Heart left ventricle (tissue), 16 donors: ENCODE measurements at regions not wholly inside any gene's neighbourhood (a gene's known extent, or its start where the extent isn't known, plus 50 kb on each side); places are given as distances from the start of the nearest gene placed in this dataset.
"Not testable (repeated sequence)": the region's sequence is repeated elsewhere in the genome, so short reads cannot be mapped to it uniquely, and the experiment has no call there.

Experiments
- ATAC-seq, 4 donors: fragments of 200-7000 bp; cut with Tn5 transposase; one replicate each; pipeline ENCODE4 v1.9.1; 2020 to 2022; ENCODE audit warnings: moderate library complexity in 4 of 4, mild to moderate bottlenecking in 3 of 4, moderate number of reproducible peaks in 1 of 4
- DNase-seq, 5 donors: peaks; one replicate each; pipeline ENCODE4 v3.0.0-alpha.2; 2020
- H3K27ac ChIP-seq, 12 donors: fragments of 200-600 bp; sonication (generic) in 4 of 12; one replicate each; pipeline versions ENCODE4 v1.5.0 to v1.8.0; 2016 to 2022; ENCODE audit warnings: mild to moderate bottlenecking in 2 of 12
- H3K27me3 ChIP-seq, 9 donors: fragments of 200-600 bp; sonication (generic) in 2 of 9; one replicate each; pipeline versions ENCODE4 v1.5.1 to v1.8.0; 2016 to 2022; ENCODE audit warnings: mild to moderate bottlenecking in 3 of 9
- H3K36me3 ChIP-seq, 9 donors: fragments of 200-600 bp; sonication (generic) in 2 of 9; one replicate each; pipeline versions ENCODE4 v1.5.0 to v1.8.0; 2018 to 2022; ENCODE audit warnings: mild to moderate bottlenecking in 2 of 9
- H3K4me1 ChIP-seq, 12 donors: fragments of 200-600 bp; sonication (generic) in 4 of 12; one replicate each; pipeline versions ENCODE4 v1.5.0 to v1.8.0; 2016 to 2022; ENCODE audit warnings: mild to moderate bottlenecking in 3 of 12
- H3K4me3 ChIP-seq, 12 donors: fragments of 200-600 bp; sonication (generic) in 4 of 12; one replicate each; pipeline versions ENCODE4 v1.5.0 to v1.8.0; 2017 to 2022; ENCODE audit warnings: mild to moderate bottlenecking in 9 of 12, moderate library complexity in 4 of 12
- H3K9me3 ChIP-seq, 12 donors: fragments of 200-600 bp; sonication (generic) in 4 of 12; one replicate each; pipeline versions ENCODE4 v1.5.0 to v1.8.0; 2016 to 2022; ENCODE audit warnings: mild to moderate bottlenecking in 1 of 12
- CTCF ChIP-seq, 12 donors: fragments of 200-600 bp; sonication (generic) in 4 of 12; IDR thresholded peaks; one replicate each; pipeline versions ENCODE4 v1.5.0 to v1.8.0; 2018 to 2022; ENCODE audit warnings: antibody characterized with exemption in 12 of 12, mild to moderate bottlenecking in 5 of 12
- POLR2A ChIP-seq, 2 donors: fragments of 450-650 bp; IDR thresholded peaks; one replicate each; pipeline ENCODE4 v1.6.1; 2017; ENCODE audit warnings: antibody characterized with exemption in 2 of 2, mild to moderate bottlenecking in 2 of 2, moderate library complexity in 2 of 2
- WGBS, 4 donors: extraction: QIAGEN DNeasy Blood & Tissue Kit in 2 of 4; methylation state at CpG; one replicate each; pipeline versions ENCODE4 v1.1.5 to v1.1.7; 2013 to 2018; 5-methylcytosine and 5-hydroxymethylcytosine counted together
- intact Hi-C, 10 donors: fragments of 100-400 bp; cut with DNase I; formaldehyde crosslinking; loops; one replicate each; pipeline versions ENCODE4 v1.11.1 to v1.14.2; 2022
- donor health status: ischemic (EF 13 %, LVEDD 7.1; RV severe dilation, severe dysfunction).
- donor health status: healthy with polysubstance abuse.
- donor health status: DM: no; HTN: yes; CAD: no.
- donor health status: DM: no; HTN: no; CAD: no.
- donor health status: ischemic (EF 25% LVEDD 6.9; RV normal size, moderate dysfunction).
- donor health status: ischemic (EF 25% LVEDD 5.7; RV mildly dilated, moderate dysfunction).
- donor health status: healthy.
- donor health status: DM: yes; HTN: yes; CAD: no.
- donor health status: ischemic (EF 35%, LVEDD 5.7; RV mildly dilated, moderate dysfunction).
- donor health status: nonischemic (EF 11% LVEDD 7.7; RV severe dilation, severe dysfunction).
- donor health status: DM: yes; HTN: yes; CAD: no.
- donor health status: PGD.
- donor health status: ischemic (EF 29% LVEDD 5.4; RV normal size, mild dysfunction).
- donor health status: nonischemic (EF 23%, LVEDD 6.1; RV moderate dilation, normal function).

- H3K4me1 ChIP-seq = no peaks in the 10 kb centered on the region
- intact Hi-C loops = no loop called here
- no peaks in the 10 kb centered on the region for H3K36me3 ChIP-seq
- H3K27ac ChIP-seq = no peak overlapping the region
- no peaks in the 10 kb centered on the region for H3K27me3 ChIP-seq
- H3K9me3 ChIP-seq = no peaks in the 10 kb centered on the region
- ATAC-seq (no peak), DNase-seq (no peak)
- no peak overlapping the region for H3K4me3 ChIP-seq
- TF ChIP-seq POLR2A (IDR thresholded peaks at IDR 0.05) (no peak), CTCF (IDR thresholded peaks at IDR 0.05) (no peak)
- 81 to 96% (median 90%) methylated on average over 1 of the region's 1 CpG for WGBS, 4 donors
These were observed 388.5 kb upstream of the UBE2E3 start for GRCh38 chr2:180591947-180592346.

- WGBS, 4 donors = 76 to 82% (median 78%) methylated on average over 10 to 11 of the region's 11 CpGs
These were observed 389.2 kb upstream of the UBE2E3 start for GRCh38 chr2:180591093-180591781.

GRCh38 chr2:180583441-180584140 lies 396.8 kb upstream of the UBE2E3 start:
- H3K36me3 ChIP-seq = no peaks in the 10 kb centered on the region
- H3K27ac ChIP-seq = no peak overlapping the region
- H3K9me3 ChIP-seq = peaks cover 0 to 4% (median 0%) of the 10 kb centered on the region in 12 donors
- H3K4me3 ChIP-seq = no peak overlapping the region
- ATAC-seq (no peak), DNase-seq (no peak)
- TF ChIP-seq POLR2A (IDR thresholded peaks at IDR 0.05) (no peak), CTCF (IDR thresholded peaks at IDR 0.05) (no peak)
- intact Hi-C loops = no loop called here
- H3K4me1 ChIP-seq = no peaks in the 10 kb centered on the region
- no peaks in the 10 kb centered on the region for H3K27me3 ChIP-seq
- 69 to 79% (median 76%) methylated on average over 2 of the region's 2 CpGs for WGBS, 4 donors

More at GRCh38 chr2:180591093-180591781, 389.2 kb upstream of the UBE2E3 start:
- H3K9me3 ChIP-seq, intact Hi-C loops, H3K4me3 ChIP-seq, H3K27me3 ChIP-seq, ATAC-seq, H3K36me3 ChIP-seq, H3K27ac ChIP-seq, DNase-seq, H3K4me1 ChIP-seq: not testable (repeated sequence)

- no peaks in the 10 kb centered on the region for H3K4me1 ChIP-seq
- 57 to 84% (median 75%) methylated on average over 2 of the region's 2 CpGs for WGBS, 4 donors
- H3K27ac ChIP-seq = no peak overlapping the region
- H3K9me3 ChIP-seq = no peaks in the 10 kb centered on the region
- TF ChIP-seq CTCF (IDR thresholded peaks at IDR 0.05) (no peak), POLR2A (IDR thresholded peaks at IDR 0.05) (no peak)
- no peak overlapping the region for H3K4me3 ChIP-seq
- ATAC-seq = no peak
- intact Hi-C loops = no loop called here
- DNase-seq = no peak
- no peaks in the 10 kb centered on the region for H3K36me3 ChIP-seq
- no peaks in the 10 kb centered on the region for H3K27me3 ChIP-seq
These were observed 401.0 kb upstream of the UBE2E3 start for GRCh38 chr2:180579388-180579787.
